G401.6 (cell line): ENCODE measurements at regions not wholly inside any gene's neighbourhood (a gene's known extent, or its start where the extent isn't known, plus 50 kb on each side); places are given as distances from the start of the nearest gene placed in this dataset.
"Not testable (repeated sequence)": the region's sequence is repeated elsewhere in the genome, so short reads cannot be mapped to it uniquely, and the experiment has no call there.

Experiments
- FAIRE-seq: peaks from 2 replicates; lab custom pipeline; 2012; peaks lifted over from hg19 to GRCh38; lab: Jason Lieb, UNC

DNA sequence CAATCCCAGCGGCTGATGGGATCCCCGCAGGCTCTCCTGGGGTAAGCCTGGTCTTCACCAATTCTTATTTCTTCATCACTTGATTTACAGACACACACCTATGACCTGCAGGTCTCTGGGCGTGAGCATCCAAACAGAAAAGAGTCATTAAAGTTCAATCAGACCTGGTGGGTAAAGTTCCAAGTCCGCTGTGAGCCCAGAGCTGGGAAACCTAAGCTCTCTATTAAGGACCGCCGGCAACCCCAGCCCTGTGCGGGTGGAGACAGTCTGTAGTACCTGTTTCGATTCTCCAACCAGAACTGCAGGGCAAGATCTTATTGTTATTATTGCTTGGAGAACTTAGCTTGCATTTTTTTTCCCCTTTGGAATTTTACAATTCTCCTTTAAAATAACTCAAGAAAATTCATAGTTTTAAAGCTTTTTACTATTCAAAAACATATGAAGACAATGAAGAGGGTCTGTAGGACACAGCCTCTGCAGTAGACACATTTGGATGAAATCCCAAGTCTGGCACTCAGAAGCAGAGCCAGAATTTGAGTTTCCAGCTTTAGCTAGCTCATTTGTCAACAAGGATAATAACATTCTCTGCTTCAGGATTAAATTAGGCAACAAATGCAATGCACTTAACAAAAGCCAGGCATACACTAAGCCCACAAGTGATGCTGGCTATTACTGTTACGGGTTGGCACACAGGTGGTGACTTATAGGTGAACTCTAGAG is 376.4 kb downstream of the INSIG2 start:
- FAIRE-seq, result no peak

GRCh38 chr2:118464046-118464445 is 375.8 kb downstream of the INSIG2 start:
- no peak for FAIRE-seq

- no peak for FAIRE-seq
These were observed 372.2 kb downstream of the INSIG2 start for GRCh38 chr2:118460425-118460824.

DNA sequence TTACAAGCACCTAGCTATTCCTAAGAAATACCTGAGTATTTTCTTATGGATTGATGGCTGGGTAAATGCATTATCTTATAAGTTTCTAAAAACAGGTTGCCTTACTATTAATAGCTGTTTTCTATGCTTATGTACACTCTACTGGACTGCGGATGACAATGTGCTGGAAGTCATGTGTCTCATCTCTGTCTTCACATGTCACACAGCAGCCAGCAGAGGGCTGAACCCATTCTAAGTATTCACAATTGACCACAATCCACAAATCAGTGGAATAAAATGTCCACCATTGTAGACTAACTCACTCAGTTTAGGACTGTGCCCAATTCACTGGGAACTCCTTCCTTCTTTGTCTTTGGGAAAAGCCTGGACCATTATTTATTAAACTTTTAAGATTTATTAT is 371.2 kb downstream of the INSIG2 start:
- FAIRE-seq, result no peak

DNA sequence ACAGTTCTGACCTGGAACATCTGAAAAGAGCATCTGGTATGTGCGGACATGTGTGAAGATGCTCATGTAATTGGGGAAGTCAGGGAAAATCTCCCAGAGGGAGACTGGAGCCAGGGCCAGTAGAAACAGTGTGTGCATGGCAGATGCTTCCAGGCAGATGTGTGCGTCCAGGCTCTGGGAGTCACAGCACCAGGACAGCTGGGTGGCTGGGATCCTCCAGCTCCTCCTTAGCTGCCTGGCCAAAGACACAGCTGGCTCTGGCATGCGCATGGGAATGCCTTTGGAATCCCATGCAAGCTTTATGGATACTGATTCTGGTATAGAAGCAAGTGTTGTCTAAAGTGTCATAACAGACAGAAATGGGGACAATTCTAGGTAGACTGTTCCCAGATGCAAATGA is 369.7 kb downstream of the INSIG2 start:
- FAIRE-seq, result no peak

GRCh38 chr2:118449401-118449800 is 361.1 kb downstream of the INSIG2 start:
- FAIRE-seq, result no peak

- no peak for FAIRE-seq
These were observed 355.3 kb downstream of the INSIG2 start for GRCh38 chr2:118443596-118443995.

- FAIRE-seq, result no peak
These were observed 354.8 kb downstream of the INSIG2 start for GRCh38 chr2:118442996-118443553.

DNA sequence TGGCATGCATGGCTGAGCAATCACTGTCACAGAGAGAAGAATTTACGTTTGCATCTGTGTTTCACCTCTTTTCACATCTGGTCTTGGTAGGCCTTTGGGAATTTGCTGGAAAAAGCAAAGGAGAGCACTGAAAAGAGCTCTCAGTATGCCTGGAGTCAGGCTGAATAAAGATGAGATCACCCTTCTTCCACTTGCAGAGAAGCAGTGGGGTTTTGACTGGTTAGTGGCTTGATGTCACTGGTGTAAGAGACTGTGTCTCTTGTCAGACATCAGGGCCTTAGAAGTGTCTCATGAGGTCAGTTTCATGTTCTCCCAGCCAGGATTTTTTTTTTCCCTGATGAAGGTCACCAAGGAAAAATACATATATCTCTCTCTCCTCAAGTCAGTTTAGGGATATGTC is 353.8 kb downstream of the INSIG2 start:
- FAIRE-seq, result no peak

DNA sequence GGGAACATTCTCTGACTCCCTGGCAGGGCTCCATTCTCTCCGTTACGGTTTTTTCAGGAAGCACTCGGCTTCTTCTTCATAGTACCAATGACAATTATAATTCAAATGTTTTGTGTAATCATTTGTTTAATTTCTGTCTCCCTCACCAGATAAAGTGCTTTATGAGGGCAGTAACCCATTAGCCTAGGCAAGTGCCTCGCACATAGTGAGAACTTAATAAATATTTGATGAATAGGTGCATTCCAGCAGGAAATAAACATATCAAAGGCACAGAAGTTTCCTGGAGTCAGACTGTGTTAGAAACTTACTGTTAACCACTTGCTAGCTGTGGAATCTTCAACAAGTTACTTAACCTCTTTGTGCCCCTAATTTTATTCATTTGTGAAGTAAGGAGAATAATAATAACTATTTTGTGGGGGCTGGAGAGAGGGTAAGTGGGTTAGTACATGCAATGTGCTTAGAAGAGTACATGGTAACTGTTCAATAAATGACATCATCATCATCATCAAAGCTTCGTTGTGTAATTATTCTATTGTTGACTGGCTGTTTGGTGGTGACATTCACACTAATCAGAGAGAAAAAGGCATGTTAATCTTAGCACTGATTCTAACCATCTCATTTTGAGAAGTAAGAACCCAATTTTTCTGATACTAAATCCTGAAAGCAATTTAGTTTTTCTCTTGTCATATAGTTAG is 352.3 kb downstream of the INSIG2 start:
- FAIRE-seq, result no peak

DNA sequence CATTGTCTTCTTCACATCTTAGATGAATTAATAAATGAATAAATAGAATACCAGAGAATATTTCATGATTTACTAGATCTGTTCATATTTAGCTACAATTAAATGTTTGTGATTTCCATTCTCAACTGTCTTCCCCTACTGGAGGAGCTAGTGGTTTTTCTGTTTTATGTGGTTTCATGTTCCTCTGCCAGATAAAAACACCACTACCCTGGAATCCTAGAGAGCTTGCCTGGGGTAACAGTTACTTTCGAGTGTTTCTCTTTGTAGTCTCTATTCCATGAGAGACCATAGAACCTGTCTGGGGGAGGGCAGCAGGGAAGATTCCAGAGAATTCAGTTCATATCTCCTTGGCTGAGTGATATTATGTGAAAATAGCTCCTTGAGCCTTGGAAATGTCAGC is 349.2 kb downstream of the INSIG2 start:
- no peak for FAIRE-seq

DNA sequence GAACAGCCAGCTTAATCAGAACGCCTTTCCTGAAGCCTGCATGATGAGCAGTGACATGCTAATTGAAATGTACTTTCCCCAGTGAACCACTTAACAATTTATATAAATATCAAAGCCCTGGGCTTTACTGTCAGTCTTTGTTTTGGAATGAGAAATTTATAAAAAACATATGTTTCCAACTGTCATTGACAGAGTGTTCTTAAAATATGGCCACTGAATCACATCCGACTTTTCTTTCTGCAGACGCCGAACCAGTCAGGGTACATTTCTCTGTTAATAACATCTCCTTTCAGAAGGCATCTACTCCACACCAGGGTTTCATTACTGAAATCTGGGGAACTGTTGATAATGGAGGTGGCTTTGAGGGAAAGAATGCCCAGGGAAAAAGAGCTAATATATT is 343.7 kb downstream of the INSIG2 start:
- no peak for FAIRE-seq

GRCh38 chr2:118431586-118431985 is 343.3 kb downstream of the INSIG2 start:
- no peak for FAIRE-seq

- no peak for FAIRE-seq
These were observed 342.9 kb downstream of the INSIG2 start for GRCh38 chr2:118431165-118431517.

DNA sequence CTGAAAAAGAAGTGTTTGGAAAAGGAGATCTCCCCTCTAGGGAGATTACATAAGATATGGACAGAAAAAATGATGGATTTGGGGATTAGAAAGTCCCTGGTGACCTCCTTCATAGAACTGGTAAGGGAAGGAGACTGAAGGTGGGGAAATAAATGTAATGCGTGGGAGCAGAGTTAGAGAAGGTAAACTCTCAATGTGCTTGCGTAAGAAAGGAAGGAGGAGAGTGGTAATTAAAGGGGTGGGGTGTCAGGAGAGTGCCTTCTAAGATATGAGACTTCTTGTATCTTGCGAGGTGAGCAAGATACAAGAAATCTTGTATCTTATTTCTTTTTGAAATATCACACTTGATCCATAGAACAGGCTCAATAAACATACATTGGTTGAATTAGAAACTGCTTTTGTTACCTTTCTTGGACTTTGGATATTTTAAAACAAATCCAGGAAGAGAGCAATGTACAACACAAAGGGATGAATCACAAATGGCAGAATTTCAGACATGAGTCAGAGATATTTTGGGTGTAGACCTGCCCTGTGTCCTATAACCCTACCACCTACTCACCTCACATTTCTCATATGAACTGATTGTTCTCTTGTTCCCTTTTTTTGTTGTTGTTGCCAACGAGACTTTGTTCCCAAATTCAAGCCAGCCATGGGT is 342.4 kb downstream of the INSIG2 start:
- FAIRE-seq, result no peak

- FAIRE-seq, result no peak
These were observed 336.9 kb downstream of the INSIG2 start for GRCh38 chr2:118425191-118425590.

DNA sequence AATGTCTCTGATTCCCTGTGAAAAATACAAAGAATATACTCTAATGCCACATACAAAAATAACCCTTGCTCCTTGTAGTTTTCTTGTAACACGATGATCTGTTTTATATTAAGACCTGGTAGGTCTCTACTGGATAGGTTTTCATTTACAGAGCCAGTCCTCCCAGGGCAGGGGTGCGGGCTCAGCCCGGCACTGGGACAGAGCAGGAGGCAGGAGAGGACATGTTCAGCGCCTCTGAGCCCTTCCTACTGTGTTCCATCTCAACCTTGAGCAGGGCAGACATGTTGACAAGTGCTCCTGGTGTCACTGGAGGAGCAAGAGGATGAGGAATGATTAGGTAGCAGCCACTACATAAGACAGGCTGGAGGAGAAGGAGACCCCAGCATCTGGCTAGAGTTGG is 335.5 kb downstream of the INSIG2 start:
- no peak for FAIRE-seq

DNA sequence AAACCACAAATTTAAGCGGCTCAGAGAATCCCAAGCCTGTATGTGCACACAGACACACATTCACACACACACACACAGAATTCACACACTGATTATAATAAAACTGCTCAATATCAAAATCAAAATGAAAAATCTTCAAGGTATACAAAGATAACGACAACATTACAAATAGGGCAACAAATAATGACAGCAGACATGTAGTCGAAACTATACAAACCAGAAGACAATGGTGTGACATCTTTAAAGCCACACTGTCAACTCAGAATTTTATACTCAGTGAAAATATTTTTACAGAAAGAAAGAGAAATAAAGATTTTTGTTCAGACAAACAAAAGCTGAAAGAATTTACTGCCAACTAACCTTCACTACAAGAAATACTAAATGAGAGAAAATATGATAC is 333.4 kb downstream of the INSIG2 start:
- no peak for FAIRE-seq

GRCh38 chr2:118417406-118418120 is 329.3 kb downstream of the INSIG2 start:
- FAIRE-seq, result no peak

GRCh38 chr2:118415186-118415585 is 326.9 kb downstream of the INSIG2 start:
- FAIRE-seq, result not testable (repeated sequence)

DNA sequence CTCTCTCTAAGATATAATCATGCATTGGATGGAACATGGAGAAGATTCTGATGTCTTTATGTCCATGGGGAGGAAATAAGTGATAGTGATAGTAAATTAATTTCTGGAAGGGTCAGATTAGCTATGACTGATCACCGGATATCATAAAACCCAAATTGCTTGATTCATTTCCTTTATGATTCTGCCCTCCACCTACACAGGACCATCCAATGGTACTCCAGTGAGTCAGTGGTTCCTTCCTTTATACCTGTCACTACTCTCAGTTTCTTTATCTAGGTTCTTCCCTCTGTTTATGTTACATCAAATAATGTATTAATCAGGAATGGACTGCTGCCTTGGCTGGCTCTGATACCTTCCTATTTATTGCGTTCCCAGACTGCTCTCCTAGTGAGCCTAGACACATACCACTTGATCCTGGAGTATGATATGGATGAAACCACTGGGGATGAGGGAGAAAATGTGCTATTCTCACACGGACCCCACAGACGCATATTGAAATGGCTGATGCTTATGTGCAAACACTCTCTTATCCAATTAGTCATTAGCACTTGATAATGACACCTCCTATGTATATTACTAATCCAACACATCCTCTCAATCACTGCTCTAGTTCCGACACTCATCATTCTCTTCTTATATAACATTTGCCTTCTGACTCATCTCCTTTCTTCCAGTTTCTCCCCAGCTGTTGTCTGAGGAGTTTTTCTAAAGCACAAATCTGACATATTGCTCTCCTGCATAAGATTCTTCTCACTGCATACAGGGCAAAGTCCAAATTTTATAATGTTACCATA is 315.6 kb downstream of the INSIG2 start:
- FAIRE-seq, result no peak

GRCh38 chr2:118388771-118389170 is 300.5 kb downstream of the INSIG2 start:
- no peak for FAIRE-seq
